GM23338 (cell line): ENCODE measurements at regions not wholly inside any gene's neighbourhood (a gene's known extent, or its start where the extent isn't known, plus 50 kb on each side); places are given as distances from the start of the nearest gene placed in this dataset.

Experiments used
- CREB1 ChIP-seq: fragments of 250-450 bp; sonication (Bioruptor Pico); IDR thresholded peaks from 2 replicates; pipeline ENCODE4 v1.5.0; 2020; ENCODE audit warnings: low read depth, mild to moderate bottlenecking, moderate library complexity
- CTCF ChIP-seq, 2 experiments: fragments of 200-600 bp in 1 of 2; sonication (generic) in 1 of 2; conservative IDR thresholded peaks; 2 replicates each; pipeline versions ENCODE4 v1.5.1 to v1.6.1; 2016 to 2017; ENCODE audit warnings: antibody characterized with exemption in 2 of 2, low read depth in 2 of 2, mild to moderate bottlenecking in 2 of 2, moderate library complexity in 1 of 2
- ETS1 ChIP-seq: IDR thresholded peaks from 2 replicates; pipeline ENCODE4 v1.6.1; 2016; ENCODE audit warnings: antibody characterized with exemption
- EZH2 ChIP-seq: fragments of 200-600 bp; sonication (generic); IDR thresholded peaks from one replicate; pipeline ENCODE4 v1.8.0; 2017; ENCODE audit warnings: antibody characterized with exemption, mild to moderate bottlenecking, low read depth; ENCODE audit not compliant: unreplicated experiment
- EZH2phosphoT487 ChIP-seq: fragments of 200-600 bp; sonication (generic); IDR thresholded peaks from one replicate; pipeline ENCODE4 v1.8.1; 2018; ENCODE audit warnings: antibody characterized with exemption; ENCODE audit not compliant: unreplicated experiment
- JUNB ChIP-seq: IDR thresholded peaks from one replicate; pipeline ENCODE4 v1.6.1; 2016; ENCODE audit warnings: antibody characterized with exemption; ENCODE audit not compliant: unreplicated experiment
- NANOG ChIP-seq: IDR thresholded peaks from 2 replicates; pipeline ENCODE4 v1.6.1; 2016; ENCODE audit warnings: antibody characterized with exemption, borderline replicate concordance
- POLR2AphosphoS5 ChIP-seq: IDR thresholded peaks from 2 replicates; pipeline ENCODE4 v1.6.1; 2016; ENCODE audit warnings: antibody characterized with exemption, low read depth
- REST ChIP-seq: IDR thresholded peaks from one replicate; pipeline ENCODE4 v1.6.1; 2018; ENCODE audit warnings: antibody characterized with exemption; ENCODE audit not compliant: unreplicated experiment
- STAT1 ChIP-seq: IDR thresholded peaks from one replicate; pipeline ENCODE4 v1.6.1; 2016; ENCODE audit warnings: antibody characterized with exemption; ENCODE audit not compliant: unreplicated experiment
- ZNF462 ChIP-seq: fragments of 250-450 bp; sonication (Bioruptor Pico); IDR thresholded peaks from 2 replicates; pipeline ENCODE4 v1.5.0; 2020; ENCODE audit warnings: mild to moderate bottlenecking, moderate library complexity

GRCh38 chr21:14303731-14304488 lies 79.0 kb downstream of the HSPA13 start:
- TF ChIP-seq CTCF (conservative IDR thresholded peaks at IDR 0.05; ENCODE audit: low read depth in 2 of 2) (no peak), EZH2phosphoT487 (no peak), REST (no peak), JUNB (no peak), CREB1 (no peak), POLR2AphosphoS5 (no peak), NANOG (no peak), EZH2 (no peak), ZNF462 (CRISPR knock-in tag) (no peak), STAT1 (no peak), ETS1 (no peak)
